HG03175 (cell line): ENCODE measurements at regions not wholly inside any gene's neighbourhood (a gene's known extent, or its start where the extent isn't known, plus 50 kb on each side); places are given as distances from the start of the nearest gene placed in this dataset.
"Not testable (repeated sequence)": the region's sequence is repeated elsewhere in the genome, so short reads cannot be mapped to it uniquely, and the experiment has no call there.

Experiments used
- ATAC-seq: cut with Tn5 transposase; IDR thresholded peaks from one replicate; pipeline ENCODE4 v1.9.1; 2021; ENCODE audit warnings: mild to moderate bottlenecking, moderate library complexity; ENCODE audit not compliant: unreplicated experiment

DNA sequence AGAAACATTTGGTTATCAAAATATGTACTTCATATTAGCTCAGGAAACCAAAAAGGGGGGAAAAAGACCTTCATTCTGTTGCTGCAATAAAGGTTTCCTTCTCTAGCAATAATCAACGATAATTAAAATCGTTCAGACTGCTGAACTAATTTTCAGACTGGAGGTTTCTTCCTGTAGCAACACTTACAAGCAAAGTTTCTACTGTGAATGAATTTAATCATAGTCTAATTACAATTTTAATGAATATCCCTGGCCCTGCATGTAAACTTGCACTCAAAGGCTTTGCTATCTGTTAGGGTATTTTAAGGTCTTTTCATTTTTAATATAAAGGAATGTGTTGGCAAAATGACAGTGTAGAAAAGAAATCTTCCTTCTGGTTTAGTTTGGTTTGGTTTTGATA is 265.2 kb downstream of the QDPR start:
- no peak for ATAC-seq

DNA sequence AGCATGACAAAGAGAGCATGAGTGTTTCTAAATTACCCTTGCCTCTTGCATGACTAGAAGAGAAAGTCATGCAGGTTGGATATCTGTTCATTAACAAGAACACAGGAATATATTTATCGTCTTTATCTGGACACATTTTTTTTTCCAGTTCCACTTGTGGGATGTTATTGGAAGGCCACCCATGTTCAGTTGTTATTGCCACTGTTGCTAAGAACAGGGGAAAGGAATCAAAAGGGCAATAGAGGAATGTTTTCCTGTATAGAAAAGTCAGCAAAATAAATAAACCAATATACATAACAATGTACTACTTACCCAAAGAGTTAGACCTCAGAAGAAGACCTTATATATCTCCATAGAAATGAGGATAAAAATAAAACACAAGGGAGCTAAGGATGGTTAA is 270.1 kb downstream of the QDPR start:
- no peak for ATAC-seq

DNA sequence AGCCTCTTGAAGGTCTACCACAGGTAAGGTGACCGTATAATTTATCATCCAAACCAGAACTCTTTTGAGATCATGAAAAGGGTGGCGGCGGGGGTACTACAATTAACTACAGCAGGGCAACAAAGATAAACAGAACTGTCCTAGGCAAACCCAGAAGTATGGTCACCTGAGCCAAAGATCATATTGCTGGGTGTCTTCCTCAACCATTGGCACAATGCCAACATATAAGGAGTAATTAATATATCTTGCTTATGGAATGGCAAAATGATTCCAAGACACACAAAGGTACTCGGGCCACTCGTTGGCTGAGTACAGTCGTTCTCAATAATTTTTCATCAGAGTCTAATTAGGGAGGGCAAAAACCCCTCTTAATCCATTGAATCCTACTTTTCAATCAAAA is 273.3 kb downstream of the QDPR start:
- no peak for ATAC-seq

DNA sequence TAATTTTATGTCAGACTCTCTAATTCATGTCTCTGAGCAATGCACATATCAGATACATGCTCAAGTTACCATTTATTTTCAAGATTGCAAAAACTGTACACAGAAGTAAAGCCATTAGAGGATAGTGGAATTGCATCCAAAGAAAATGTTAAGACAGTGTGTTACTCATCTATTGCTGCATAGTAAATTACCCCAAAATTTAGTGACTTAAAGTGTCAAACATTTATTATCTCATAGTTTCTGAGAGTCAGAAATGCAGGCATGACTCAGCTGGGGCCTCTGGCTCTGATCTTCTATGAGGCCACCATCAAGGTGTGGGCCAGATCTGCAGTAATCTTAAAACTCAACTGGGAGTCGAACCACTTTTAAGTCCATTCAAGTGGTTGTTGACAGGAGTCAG is 275.2 kb downstream of the QDPR start:
- ATAC-seq = no peak

DNA sequence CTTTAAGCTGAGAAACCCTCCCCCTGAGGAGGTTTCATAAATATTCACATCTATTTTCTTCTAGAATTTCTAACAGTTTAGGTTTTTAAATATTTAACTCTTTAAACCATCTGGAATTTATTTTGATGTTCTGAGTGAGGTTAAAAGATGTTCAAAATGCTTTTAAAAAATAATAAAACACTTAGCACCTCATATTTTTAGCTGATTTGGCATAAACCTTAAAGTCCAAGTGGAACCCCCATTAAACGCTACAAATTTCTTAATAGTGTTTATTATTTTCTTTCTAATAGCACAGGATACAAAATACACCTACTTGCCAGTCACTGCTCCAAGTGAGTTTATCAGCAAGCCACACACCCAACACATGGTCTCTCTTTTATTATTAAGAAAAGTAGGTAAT is 277.2 kb downstream of the QDPR start:
- ATAC-seq = no peak

DNA sequence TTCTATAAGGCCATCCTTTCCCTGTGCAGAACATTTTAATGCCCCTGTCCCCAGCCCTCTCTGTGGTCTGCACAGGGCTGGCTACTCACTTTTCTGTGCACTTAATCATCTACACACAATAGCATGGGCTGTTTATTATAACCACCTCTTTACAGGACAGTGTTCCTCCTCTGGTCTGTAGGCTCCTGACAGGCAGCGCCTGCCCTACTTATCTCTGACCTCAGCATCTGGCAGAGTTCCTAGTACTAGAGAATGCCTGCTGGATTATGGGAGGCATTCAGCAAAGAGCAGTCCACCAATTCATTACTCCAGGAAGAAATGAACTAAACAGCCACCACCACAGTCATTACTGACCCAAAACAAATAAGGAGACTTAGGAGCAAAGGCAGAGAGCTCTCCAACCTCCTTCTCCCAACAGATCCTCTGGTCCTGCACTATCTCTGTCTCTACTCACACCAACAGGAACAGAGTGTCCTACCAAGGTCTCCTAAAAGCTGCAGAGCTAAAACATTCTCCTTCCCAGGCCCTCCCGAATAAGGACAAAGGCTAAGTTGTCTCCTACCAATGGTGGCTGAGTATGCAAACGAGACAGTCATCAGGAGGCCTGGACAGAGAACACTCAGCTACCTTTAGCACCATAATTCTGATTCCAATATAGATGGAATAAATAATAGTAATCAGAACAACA is 279.2 kb downstream of the QDPR start:
- no peak for ATAC-seq

DNA sequence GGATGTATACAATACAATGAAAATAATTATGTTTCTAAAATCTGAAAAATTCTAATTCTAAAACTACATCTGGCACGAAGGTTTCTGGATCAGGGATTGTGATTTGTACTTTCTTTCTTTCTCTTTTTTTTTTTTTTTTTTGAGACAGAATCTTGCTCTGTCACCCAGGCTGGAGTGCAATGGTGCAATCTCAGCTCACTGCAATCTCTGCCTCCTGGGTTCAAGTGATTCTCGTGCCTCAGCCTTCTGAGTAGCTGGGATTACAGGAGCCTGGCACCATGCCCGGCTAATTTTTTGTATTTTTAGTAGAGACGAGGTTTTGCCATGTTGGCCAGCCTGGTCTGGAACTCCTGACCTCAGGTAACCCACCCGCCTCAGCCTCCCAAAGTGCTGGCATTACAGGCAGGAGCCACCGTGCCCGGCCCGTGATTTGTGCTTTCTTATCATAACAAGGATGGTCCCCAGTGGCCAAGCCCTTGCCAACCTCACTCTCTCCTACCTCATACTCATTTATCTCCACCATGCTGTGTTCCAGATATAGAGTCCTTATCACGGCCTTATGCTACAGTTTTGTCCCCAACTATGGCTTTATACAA is 279.9 kb downstream of the QDPR start:
- ATAC-seq = not testable (repeated sequence)

DNA sequence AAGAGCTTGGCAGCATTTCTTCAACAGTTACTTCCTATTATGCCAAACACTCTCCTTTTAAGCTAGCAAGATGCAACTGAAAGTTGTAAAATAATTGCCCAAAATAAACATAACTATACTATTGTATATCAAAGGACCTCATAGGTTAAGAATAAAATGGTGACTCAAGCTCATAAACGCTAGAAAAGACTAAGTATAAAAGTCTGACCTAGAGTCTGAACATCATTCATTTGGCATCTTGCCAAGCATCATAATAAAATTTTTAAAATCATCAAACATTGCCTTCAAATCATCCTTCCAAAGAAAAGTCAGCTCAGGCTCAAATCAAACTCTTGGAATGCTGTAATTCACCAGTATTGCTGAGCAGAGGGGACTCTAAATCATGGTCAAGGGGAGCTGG is 281.2 kb downstream of the QDPR start:
- no peak for ATAC-seq

DNA sequence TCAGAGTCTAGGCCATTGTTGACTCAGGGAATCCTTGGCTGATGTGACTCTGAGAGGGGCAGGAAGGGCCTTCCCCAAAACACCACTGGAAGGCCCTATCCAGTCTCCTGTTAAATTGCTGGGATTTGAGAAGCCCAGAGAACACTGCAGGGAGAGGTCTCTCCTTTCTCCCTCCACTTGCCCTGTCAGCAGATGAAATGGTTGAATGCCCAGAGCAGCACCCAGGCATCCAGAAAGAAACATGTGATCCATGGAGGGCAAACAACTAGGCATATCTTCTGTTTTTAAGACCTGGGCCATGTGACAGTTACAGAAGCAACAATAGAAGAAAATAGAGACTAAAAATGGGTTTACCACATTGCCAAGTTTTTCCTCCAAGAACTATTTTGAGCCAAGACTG is 291.1 kb downstream of the QDPR start:
- ATAC-seq = no peak

DNA sequence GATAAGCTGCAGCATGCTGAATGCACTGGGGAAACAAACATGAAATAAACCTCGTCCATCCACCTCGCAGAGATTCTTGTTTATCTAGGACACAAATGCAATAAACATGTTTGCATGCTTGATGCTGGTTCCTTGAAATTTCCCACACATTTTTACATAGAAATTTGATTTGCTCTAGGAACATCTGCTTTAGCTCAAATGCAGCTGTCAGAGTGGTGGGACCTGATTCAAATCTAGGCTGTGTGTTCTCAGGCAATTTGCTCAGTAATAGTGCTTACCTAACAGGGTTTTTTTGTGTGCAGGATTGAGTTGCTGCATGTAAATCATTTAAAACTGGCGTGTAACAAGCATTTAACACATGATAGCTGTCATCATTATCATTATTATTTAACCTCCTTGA is 293.1 kb downstream of the QDPR start:
- no peak for ATAC-seq

DNA sequence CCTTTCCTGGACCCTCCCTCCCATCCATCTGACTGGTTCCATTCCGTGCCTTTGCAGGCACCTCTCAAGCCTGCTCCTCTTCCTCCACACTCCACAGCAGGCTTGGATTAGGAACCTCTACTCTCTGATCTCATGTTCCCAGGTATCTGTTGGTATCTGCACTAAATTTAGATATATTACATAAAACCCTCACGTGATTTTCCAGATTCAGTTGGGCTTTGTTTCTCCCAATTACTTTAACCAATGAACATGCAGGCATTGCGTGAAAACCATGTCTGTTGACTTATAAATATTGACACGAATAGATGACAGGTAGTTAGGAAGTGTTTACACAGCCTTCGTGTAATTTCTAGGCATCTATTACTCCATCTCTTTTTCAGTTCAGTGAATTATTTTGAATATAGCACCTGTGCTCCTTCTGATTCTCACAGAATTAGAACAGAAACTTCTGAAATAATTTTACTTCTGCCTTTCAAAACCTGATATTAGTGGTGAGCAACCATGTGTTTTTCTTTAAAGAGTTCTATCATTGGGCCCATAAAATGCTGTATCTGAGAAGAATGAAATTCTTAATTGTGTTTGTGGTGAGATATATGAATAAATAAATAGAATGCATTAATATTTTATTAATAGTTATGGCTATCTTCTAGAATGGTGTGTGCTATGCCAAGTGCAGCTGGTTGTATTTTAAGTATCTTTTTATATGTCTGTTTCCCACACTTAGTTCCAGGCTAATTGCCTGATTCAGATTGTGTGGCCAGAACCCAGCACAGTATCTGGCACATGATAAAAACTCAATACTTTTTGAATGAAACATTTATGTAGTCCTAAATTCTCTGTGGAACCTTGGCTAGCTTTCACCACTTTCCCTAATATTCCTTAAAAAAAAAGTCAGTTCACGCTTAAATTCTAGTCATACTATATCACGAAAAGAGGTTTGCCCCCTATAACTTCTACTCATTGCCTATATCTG is 304.8 kb downstream of the QDPR start:
- no peak for ATAC-seq

DNA sequence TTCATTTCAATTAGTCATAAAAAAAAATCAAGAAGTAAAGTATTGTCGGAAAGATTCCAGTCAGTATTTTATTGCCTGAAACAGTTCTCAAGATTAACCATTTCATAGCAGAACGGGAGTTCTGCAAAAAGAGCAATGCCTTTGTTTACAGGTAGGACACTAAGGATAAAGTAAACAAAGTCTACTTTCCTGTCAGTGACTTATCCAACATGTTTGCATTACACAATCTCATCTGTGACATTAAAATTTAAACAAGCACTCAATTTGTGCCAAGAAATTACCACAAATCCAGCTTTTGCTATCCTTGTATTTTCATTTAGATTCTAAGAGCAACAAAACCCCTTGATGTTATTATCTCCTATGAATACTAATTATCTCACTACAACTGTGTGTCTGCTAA is 306.5 kb upstream of the LDB2 start:
- no peak for ATAC-seq

DNA sequence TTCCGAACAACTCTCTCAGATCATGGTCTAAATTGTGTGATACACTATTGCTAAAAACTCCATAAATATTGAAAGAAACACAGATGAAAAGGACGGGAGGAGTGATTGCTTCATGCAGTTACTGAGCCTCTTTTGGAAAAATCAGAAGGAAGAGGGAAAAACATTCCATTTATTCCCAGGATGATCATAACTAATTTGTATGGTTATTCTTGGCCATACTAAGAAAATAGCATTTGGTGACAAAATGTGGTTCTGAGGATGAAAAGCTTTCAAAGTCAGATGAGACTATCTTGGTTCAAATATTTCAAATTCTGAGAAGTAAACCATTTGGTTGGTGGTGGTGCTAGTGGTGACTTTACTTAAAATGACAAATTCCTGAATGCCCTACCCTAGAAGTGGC is 305.4 kb upstream of the LDB2 start:
- ATAC-seq = no peak

DNA sequence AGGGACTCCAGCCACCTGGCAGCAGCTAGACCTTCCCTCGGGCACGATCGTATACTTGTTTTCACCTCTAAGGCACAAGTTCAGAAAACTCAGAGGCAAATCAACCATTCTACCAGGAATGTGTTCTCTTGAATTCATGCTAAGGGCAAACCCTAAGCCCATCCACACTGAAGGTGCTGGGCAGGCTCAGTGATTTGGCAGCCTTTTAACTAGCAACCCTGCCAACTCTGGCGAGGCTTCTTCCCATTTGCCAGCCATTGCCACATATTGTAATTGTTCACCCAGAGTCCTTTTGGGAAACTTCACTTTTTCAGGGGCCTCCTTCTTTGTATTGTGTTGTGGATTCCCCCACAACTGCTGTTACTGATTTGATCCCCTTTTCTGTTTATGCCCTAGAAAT is 298.6 kb upstream of the LDB2 start:
- ATAC-seq = no peak

DNA sequence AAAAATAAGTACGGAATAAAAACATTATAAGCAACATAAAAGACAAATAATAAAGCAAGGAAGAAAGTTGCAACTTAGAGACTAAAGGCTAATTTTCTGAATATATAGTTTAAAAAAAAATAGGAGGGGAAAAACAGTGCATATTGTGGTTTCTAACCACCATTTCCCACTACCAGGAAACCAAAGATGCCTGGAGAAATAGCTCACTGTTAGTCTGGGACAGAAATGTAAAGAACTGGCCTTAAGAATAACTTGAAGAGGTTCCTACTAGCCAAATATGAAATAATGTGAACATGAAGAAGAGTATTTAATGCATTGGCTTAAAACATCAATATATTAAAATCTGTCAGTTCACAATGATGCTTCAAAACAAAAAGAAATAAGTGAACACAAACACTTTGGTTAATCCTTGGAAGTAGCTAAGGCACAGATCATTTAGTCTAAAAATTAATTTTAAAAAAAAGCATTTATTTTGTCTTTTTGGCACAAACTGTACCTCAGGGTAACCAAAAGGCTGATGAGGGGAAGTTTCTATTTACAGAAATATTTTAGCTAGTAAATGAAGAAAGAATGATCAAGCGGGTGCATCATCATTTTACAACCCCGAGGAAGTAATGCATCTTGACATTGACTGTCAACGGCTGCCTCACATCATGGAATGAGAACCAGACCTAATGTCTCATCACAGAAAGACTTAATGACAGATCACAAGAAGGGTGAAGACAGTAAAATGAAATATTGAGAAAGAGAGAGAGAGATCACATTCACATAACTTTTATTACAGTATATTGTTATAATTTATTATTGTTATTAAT is 297.2 kb upstream of the LDB2 start:
- no peak for ATAC-seq

DNA sequence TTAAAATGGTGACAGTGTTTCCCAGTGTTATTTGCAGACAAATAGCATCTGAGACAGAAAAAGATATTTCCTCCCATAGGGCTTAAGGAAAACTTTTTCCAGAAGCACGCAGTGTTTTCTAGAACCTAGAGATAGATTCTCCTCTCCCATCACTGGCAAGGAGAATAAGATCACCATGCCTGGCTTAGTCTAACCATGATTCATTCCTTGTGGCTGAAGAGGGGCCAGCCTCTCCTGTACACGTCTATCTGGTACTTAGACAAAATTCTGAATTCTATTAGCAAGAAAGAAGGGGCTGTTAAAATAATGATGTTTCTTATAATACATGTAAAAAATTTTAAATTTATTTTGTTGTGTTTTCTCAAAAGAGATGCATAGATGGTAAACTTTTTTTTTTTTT is 296.1 kb upstream of the LDB2 start:
- ATAC-seq = no peak

DNA sequence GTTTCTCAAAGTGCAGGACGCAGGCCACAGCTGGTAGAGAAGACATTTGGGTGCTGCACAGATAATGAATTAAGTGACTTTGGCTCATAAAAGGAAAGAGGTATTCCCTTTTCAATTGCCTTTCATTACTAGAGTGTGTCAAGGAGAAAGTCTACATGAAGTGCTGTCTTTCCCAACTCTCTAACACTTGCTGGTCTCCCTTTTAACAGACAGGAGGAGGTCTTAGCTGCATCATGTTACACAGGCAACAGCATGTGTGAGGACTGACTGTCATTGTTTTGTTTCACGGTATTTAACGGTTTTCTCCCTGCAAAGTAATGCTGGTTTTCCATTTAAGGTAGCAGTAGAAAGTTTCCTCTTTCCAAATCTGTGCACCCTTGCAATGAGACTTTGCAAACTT is 291.3 kb upstream of the LDB2 start:
- ATAC-seq = no peak

DNA sequence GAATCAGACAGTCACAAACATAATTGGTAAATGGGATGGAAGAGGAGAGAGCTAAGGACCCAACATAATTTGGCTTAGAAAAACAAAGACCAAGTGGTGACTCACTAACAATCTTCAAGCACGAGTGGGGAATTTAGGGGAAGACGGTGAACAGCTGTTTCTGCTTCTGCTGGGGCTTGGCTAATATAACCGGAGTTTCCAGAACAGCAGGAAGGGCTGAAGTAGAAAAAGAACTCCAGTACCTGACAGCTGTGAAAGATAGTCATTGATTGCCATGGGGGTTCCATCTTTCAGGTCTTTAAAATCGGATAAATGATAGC is 290.9 kb upstream of the LDB2 start:
- no peak for ATAC-seq

DNA sequence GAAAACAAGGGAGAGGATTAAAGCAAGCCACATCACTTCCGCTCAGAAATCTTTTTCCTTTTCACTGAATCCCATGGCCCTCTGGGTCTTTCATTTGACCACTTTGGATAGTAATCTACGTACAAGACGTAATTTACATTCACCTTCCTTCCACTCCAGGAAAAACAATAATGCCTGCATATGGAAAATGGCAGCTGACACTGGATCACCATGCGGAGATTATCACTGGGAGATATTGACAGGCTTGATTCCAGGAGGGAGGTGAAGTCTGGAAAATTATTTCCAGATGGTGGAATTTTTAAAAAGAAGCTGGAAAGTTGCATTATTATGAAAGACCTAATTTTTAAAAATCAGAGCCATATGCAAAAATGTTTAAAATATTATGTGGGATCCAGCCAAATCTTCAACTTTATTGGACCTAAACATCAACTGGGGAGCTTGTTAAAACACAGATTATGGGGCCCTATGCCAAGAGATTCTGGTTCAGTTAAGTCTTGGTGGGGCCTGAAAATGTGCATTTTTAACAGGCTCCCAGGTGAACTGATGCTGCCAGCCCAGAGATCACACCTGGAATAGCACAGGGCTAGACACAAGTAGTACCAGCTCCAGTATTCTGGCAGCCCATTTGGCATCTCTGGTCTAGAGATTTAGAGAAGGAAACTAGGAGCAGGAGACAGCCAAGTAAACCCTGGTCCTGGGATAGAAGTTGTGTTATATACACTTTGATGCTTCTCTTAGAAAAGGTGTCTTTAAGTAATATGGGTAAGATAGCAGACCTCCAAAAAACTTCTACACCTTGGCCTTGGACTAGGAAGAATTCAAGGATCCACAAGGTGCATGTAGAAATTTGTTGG is 290.3 kb upstream of the LDB2 start:
- ATAC-seq = no peak

DNA sequence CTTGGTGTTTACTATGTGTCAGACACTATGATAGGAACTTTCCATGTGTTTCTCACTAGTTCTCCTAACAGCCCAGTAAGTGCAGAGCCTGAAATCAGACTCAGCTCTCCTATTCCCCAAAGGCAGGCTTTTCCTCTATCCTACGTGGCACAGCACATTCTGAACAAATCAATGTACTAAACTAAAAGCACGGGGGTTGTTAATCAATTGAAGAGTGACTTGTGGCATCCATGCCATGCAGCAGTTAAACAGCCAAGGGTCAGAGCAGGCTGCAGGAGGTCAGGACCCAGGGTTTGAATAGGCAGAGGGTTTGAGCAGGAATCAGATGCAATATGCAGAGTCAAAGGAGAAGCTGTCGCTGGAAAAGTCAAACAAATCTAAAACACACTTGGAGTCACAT is 289.7 kb upstream of the LDB2 start:
- ATAC-seq = no peak
